GM21390 (cell line): ENCODE measurements at regions not wholly inside any gene's neighbourhood (a gene's known extent, or its start where the extent isn't known, plus 50 kb on each side); places are given as distances from the start of the nearest gene placed in this dataset.
"Not testable (repeated sequence)": the region's sequence is repeated elsewhere in the genome, so short reads cannot be mapped to it uniquely, and the experiment has no call there.

Experiments
- ATAC-seq: cut with Tn5 transposase; IDR thresholded peaks from one replicate; pipeline ENCODE4 v1.9.1; 2021; ENCODE audit not compliant: unreplicated experiment

- no peak for ATAC-seq
Measured at GRCh38 chr2:82226441-82226840, 1921.9 kb upstream of the LRRTM1 start.

DNA sequence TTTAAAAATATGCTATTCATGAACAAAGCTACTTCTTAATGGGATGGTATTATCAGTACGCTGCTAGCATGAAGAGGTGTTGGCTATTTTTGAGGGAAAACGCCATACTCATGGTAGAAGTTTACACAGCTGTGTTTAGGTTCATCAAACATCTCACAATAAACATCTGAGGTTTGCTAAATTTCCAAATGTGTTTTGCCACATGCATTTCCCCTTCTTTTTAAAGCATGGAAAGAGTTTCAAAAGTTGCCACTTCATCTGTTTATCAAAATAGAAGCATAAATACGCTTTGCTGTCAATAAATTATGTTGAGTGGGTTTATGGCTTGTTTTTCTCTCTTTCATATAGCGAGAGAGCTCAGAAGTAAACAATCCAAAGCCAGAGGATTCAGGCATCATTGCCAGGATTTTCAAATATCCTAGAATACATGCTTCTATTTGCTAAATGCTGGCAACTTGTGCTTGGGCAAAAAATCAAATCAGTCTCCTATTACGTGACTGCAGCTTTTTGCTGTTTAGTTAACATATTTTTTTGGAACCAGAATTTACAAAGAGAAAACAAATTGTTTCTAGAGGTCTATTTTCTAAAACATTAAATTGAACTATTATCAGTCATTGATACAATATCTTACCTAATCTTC is 1919.9 kb upstream of the LRRTM1 start:
- ATAC-seq, result no peak

DNA sequence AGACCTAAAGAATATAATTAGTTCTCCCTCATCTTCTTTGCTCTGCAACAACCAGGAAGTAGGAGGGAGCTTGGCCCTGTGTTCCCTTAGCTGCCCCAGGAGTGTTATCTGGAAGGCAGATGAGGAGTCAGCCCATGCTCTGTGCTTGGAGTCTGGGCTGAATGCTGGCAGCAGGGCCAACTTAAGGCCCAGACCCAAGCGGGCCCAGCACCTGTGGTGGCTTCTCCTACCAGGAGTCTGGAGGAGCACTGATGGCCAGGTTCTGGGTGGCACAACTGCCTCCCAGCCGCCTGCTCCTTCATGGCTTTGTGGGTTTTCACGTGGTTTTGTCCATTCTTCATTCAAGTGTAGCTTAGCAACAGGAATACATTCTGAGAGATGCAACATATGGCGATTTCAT is 1910.7 kb upstream of the LRRTM1 start:
- no peak for ATAC-seq

DNA sequence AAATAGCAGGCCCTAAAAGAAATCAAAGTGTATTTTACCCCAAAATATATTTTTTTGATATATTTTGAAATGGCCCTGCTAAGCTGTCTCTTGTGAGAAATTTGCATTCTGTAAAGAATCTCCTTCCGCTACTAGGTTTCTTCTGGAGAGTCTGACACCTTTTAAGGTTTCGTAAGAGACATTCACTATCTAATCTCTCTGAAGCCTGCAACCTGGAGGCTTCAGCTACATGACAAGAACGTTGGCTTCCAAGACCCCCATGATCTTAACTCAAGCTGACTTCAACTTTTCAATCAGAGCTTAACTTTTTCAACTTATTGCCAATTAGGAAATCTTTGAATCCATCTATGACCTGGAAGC is 1894.9 kb upstream of the LRRTM1 start:
- ATAC-seq, result no peak

DNA sequence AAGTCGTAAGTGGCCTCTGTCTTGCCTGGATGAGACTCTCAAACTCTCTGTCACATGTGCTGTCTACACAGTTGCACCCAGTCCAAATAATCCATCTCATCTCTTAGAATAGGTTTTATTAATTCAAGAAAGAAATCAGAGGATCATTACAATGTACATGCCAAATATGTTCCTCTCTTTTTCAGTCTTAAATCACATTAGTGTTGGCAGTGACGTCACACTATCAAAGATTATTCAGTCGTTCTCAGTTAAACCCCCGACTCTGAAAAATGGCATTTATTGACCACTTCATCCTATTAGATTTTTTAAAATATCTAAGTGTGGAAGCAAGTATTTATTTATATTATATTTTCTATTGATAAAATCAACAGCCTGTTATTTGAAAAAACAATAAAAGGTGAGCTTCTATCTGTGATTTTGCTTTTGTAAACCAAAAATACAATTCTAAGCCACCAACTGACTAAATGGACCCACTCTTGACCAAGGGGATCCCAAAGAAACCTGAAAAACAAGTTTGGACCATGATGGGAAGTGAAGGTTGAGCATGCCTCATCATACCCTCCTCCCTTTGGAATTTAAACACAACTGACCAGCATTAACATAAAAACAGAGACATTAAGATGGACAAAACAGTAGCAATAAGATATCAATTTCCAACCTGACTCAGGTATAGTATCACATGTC is 1894.4 kb upstream of the LRRTM1 start:
- ATAC-seq, result no peak

DNA sequence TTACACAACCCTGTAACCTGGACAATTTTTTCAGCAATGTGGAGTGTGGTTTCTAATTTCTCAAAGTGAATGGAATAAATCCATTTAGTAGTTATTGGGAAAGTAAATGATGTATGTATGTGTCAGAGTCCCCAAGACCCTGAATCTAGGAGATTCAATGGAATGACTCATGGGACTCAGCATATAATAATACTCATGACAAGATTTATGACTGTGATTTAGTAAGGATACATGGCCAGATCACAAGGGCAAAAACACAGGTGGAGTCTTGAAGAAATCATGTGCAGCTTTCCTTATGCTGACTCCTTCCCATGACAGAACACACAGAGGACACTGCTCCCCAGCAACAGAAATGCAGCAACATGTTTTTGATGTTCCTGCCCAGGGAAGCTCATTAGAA is 1877.7 kb upstream of the LRRTM1 start:
- ATAC-seq, result no peak

- ATAC-seq, result not testable (repeated sequence)
Measured at GRCh38 chr2:82175210-82175609, 1870.7 kb upstream of the LRRTM1 start.

DNA sequence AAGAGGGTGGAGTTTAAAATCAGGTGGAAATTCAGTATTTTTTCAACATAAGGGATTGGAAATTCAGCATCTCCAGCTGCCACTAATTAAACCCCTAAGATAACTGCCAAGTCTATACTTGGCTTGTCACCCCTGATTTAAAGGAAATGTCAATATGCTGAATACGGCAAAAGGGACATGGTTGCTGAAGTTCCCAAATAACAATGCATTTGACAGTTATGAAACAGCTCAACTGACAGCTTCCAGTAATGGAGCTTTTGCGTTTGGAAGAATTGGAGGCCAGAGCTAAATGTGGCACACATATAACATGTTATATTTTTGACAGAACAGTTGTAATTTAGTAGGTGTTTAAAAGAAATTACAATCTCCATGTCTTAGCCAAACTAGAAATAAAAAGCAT is 1867.9 kb upstream of the LRRTM1 start:
- ATAC-seq, result no peak

- no peak for ATAC-seq
Measured at GRCh38 chr2:82169379-82169778, 1864.8 kb upstream of the LRRTM1 start.

DNA sequence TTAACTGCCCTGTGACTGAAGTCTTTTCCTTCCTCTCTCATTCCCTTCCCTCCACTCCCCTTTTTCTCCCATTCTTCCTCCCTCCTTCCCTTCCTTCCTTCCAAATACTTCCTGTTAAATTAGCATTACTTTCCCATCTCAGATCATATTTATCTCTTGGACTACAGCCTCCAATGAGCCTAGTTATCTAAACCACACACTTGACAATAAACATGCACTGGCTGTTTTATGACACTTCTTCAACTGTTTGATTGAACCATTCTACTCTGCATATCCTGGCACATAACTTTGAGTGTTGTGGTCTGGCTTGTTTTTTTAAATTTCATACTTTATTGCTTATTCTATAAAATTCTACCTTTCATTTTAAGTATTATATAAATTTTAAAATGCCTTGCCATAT is 1860.8 kb upstream of the LRRTM1 start:
- no peak for ATAC-seq

DNA sequence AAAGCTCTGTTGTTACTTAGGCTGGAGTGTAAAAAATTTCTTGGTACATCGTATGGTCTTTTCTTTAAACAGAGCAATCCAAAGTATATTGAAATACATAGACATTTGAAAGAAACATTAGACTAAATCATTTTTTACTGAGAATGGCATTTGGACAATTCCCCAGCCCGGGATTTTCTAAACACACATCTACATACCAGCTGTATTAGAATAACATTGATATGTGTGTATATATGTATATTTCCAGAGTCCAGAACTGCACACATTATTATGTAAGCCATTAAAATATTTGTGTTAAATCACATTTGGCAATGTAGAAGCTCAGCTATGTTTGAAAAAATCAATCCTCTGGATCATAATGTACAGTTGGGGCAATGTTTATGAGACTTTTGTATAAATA is 1853.6 kb upstream of the LRRTM1 start:
- ATAC-seq, result no peak

- no peak for ATAC-seq
Measured at GRCh38 chr2:82155469-82155868, 1850.9 kb upstream of the LRRTM1 start.

DNA sequence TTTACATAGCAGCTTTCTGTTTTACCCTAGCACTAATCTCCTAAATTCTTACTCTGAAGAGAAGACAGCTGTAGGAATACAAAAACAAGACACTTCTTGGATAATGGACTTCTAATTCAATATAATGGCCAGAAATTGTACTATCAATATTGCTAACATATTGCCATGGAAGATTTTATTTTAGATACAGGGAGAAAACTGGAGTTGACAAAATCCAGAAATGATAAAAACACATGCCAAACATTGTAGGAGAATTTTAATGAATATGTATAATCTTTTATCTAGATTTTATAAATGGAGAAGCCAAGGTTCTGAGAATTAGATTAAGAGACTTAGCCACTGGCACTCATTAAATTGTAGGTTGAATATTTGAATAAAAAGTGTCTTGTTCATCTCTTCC is 1838.8 kb upstream of the LRRTM1 start:
- no peak for ATAC-seq

GRCh38 chr2:82139979-82140611 is 1835.5 kb upstream of the LRRTM1 start:
- no peak for ATAC-seq

DNA sequence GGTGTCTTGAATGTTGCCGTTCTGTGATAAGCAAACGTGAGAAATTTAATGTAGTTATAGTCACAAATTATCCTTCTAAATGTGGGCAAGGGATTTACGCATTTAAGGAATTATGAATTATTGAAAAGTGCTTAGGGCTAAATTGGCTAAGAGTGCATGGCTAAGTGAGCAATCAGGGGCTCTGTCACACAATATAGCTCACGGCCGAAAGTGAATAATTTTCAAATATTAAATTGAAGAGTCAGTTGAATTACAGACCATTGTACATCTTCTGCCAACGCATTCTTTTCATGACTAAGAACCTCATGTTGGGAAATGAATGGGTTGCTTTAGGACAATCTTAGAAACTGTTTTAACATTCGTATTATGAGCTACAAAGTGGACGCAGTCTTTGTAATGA is 1832.9 kb upstream of the LRRTM1 start:
- ATAC-seq, result no peak

GRCh38 chr2:82128051-82128450 is 1823.5 kb upstream of the LRRTM1 start:
- ATAC-seq, result no peak

DNA sequence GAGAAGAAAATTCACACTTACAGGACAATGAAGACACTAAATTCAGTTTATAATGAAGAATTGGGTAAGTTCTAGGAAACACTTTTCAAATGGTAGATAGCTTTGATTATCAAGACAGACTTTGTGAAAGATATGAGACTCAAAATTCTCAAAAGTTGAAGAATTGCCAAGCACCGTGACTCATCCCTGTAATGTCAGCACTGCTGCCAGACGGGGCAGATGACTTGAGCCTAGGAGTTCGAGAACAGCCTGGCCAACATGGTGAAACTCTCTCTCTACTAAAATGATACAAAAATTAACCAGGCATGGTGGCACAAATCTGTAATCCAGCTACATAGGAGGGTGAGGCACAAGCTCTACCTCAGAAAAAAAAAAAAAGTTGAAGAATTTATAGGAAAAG is 1820.1 kb upstream of the LRRTM1 start:
- no peak for ATAC-seq

GRCh38 chr2:82120654-82121053 is 1816.1 kb upstream of the LRRTM1 start:
- no peak for ATAC-seq

- ATAC-seq, result no peak
Measured at GRCh38 chr2:82120115-82120514, 1815.6 kb upstream of the LRRTM1 start.

DNA sequence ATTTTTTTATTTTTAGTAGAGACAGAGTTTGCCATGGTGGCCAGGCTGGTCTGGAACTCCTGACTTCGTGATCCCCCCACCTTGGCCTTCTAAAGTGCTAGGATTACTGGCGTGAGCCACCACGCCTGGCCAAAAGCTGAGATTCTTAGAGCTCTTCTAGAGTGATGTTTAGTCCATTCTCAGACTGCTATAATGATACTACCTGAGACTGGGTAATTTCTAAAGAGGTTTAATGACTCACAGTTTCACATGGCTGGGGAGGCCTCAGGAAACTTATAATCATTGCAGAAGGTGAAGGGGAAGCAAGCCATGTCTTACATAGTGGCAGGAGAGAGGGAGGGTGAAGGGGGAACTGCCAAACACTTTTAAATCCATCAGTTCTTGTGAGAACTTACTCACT is 1804.9 kb upstream of the LRRTM1 start:
- ATAC-seq, result no peak

- no peak for ATAC-seq
Measured at GRCh38 chr2:82098617-82099016, 1794.1 kb upstream of the LRRTM1 start.

- ATAC-seq, result no peak
Measured at GRCh38 chr2:82089518-82089917, 1785.0 kb upstream of the LRRTM1 start.
